ENCODE measurements at regions not wholly inside any gene's neighbourhood (a gene's known extent, or its start where the extent isn't known, plus 50 kb on each side); places are given as distances from the start of the nearest gene placed in this dataset.

DNA sequence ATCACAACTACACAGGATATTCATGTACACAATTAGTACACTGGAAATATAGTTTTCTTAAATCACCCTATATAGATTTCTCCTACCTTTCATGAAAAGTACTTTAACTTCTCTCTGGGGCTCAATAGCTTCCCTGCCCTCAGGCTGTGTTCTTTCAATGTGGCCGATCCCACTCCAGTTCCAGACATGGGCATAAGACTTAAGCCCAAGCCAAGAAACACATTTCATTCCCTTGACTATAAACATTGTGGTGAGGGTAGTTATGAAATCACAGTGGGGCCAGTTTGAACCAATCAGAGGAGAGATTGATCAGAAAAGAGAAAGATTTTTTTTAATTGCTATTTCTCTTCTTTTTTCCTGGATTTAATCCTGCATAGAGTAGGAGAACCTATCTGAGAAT lies 904.6 kb upstream of the SORCS1 start:
- no peaks in the 10 kb centered on the region for H3K4me1 ChIP-seq (ENCODE audit: insufficient read depth, low read length, poor library complexity, severe bottlenecking)
- no peak overlapping the region for H3K4me2 ChIP-seq (ENCODE audit: low read length)
- TF ChIP-seq, protein P1, sequence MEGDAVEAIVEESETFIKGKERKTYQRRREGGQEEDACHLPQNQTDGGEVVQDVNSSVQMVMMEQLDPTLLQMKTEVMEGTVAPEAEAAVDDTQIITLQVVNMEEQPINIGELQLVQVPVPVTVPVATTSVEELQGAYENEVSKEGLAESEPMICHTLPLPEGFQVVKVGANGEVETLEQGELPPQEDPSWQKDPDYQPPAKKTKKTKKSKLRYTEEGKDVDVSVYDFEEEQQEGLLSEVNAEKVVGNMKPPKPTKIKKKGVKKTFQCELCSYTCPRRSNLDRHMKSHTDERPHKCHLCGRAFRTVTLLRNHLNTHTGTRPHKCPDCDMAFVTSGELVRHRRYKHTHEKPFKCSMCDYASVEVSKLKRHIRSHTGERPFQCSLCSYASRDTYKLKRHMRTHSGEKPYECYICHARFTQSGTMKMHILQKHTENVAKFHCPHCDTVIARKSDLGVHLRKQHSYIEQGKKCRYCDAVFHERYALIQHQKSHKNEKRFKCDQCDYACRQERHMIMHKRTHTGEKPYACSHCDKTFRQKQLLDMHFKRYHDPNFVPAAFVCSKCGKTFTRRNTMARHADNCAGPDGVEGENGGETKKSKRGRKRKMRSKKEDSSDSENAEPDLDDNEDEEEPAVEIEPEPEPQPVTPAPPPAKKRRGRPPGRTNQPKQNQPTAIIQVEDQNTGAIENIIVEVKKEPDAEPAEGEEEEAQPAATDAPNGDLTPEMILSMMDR (conservative IDR thresholded peaks at IDR 0.05; ENCODE audit: low read length) = no peak
- TF ChIP-seq EZH2phosphoT487 (IDR thresholded peaks at IDR 0.05; ENCODE audit: borderline replicate concordance, low read depth, low read length) = no peak
- H3K4me3 ChIP-seq (ENCODE audit: low read depth, low read length, poor library complexity, severe bottlenecking) = no peak overlapping the region
- DNase-seq (ENCODE audit: low spot score) = no peak
- H3K27ac ChIP-seq (ENCODE audit: low read depth, low read length, poor library complexity, severe bottlenecking) = no peak overlapping the region
- no peaks in the 10 kb centered on the region for H3K36me3 ChIP-seq (ENCODE audit: insufficient read depth, low read length)
- no TSS peak for BruUV-seq (replicated peaks)
- H3K9me3 ChIP-seq (ENCODE audit: low read length) = no peaks in the 10 kb centered on the region
- intact Hi-C loops (cut with micrococcal nuclease; ENCODE audit: unreplicated experiment) = no loop called here
- no peaks in the 10 kb centered on the region for H4K20me1 ChIP-seq (ENCODE audit: insufficient read depth, low read length)
- H2AFZ ChIP-seq (ENCODE audit: low read length) = no peak overlapping the region
- no peaks in the 10 kb centered on the region for H3K9me2 ChIP-seq (ENCODE audit: insufficient read depth, low read length)
- H3K79me2 ChIP-seq (ENCODE audit: insufficient read depth, low read depth, low read length) = no peaks in the 10 kb centered on the region
- POLR2A ChIA-PET = interaction anchor here (1.2 kb wide), 1 partner anchor 13 kb away, joined by 3 read pairs; no protein-coding TSS in a partner anchor
- CTCF ChIA-PET (ENCODE audit: unreplicated experiment) = no interaction called here

DNA sequence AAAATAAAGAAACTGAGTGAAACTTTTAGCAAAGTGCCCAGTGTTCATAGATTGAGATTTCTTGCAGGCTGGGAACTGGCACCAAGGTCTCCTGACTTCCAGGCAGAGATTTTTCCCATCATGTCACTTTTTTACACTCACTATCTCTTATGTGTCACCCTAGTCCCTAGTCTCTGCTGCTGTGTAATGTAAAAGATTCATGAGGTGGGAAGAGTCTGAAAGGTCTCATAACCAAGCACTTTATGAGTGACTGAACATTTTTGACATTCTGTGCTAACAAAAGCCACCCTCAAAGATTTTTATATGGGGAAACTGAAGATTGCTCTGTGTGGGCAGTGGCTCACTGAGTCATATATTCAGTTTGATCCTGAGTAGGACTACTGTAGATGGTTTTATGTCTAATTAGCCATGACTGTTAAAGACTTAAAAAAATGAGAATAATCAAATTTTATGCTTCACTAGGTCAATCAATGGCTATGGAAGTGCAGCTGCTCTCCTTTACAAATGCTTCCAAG lies 900.3 kb upstream of the SORCS1 start:
- Histone ChIP-seq H3K4me3 (ENCODE audit: low read depth, low read length, poor library complexity, severe bottlenecking) (no peak overlapping the region), H3K9me3 (ENCODE audit: low read length) (no peaks in the 10 kb centered on the region), H3K36me3 (ENCODE audit: insufficient read depth, low read length) (no peaks in the 10 kb centered on the region), H2AFZ (ENCODE audit: low read length) (no peak overlapping the region), H3K9me2 (ENCODE audit: insufficient read depth, low read length) (no peaks in the 10 kb centered on the region), H3K27ac (ENCODE audit: low read depth, low read length, poor library complexity, severe bottlenecking) (no peak overlapping the region), H4K20me1 (ENCODE audit: insufficient read depth, low read length) (no peaks in the 10 kb centered on the region), H3K79me2 (ENCODE audit: insufficient read depth, low read depth, low read length) (no peaks in the 10 kb centered on the region), H3K4me2 (ENCODE audit: low read length) (no peak overlapping the region), H3K4me1 (ENCODE audit: insufficient read depth, low read length, poor library complexity, severe bottlenecking) (no peaks in the 10 kb centered on the region)
- CTCF ChIA-PET (ENCODE audit: unreplicated experiment) = no interaction called here
- BruUV-seq (replicated peaks) = no TSS peak
- DNase-seq (ENCODE audit: low spot score) = no peak
- POLR2A ChIA-PET = no interaction called here
- TF ChIP-seq EZH2phosphoT487 (IDR thresholded peaks at IDR 0.05; ENCODE audit: borderline replicate concordance, low read depth, low read length) = no peak
- TF ChIP-seq, protein P1 (conservative IDR thresholded peaks at IDR 0.05; ENCODE audit: low read length) = no peak
- intact Hi-C loops (cut with micrococcal nuclease; ENCODE audit: unreplicated experiment) = no loop called here

DNA sequence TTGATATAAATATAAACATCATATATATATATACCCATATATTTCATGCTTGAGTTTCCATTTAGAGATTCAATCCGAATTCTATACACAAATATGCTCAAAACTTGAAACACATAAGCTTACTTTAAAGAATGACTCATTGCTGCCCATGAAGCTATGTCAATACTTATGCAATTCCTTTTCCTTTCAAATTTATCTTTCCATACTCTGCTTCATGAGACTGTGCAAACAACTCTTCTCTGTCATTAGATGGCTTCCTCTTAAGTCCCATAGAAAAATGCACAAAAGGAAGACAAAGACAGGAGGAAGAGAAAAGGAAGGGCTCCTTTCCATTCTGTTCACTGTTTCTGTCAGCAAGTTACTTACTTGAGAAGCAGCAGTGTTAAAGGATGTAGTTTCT lies 895.7 kb upstream of the SORCS1 start:
- Histone ChIP-seq H3K36me3 (ENCODE audit: insufficient read depth, low read length) (no peaks in the 10 kb centered on the region), H3K9me2 (ENCODE audit: insufficient read depth, low read length) (no peaks in the 10 kb centered on the region), H2AFZ (ENCODE audit: low read length) (no peak overlapping the region), H3K4me3 (ENCODE audit: low read depth, low read length, poor library complexity, severe bottlenecking) (no peak overlapping the region), H3K4me1 (ENCODE audit: insufficient read depth, low read length, poor library complexity, severe bottlenecking) (no peaks in the 10 kb centered on the region), H4K20me1 (ENCODE audit: insufficient read depth, low read length) (no peaks in the 10 kb centered on the region), H3K79me2 (ENCODE audit: insufficient read depth, low read depth, low read length) (no peaks in the 10 kb centered on the region), H3K9me3 (ENCODE audit: low read length) (no peaks in the 10 kb centered on the region), H3K4me2 (ENCODE audit: low read length) (no peak overlapping the region), H3K27ac (ENCODE audit: low read depth, low read length, poor library complexity, severe bottlenecking) (no peak overlapping the region)
- intact Hi-C loops (cut with micrococcal nuclease; ENCODE audit: unreplicated experiment) = no loop called here
- BruUV-seq (replicated peaks) = no TSS peak
- ChIA-PET CTCF (ENCODE audit: unreplicated experiment) (no interaction called here), POLR2A (interaction anchor here (1.4 kb wide), 1 partner anchor 17 kb away, joined by 5 read pairs; no protein-coding TSS in a partner anchor)
- no peak for DNase-seq (ENCODE audit: low spot score)
- TF ChIP-seq, protein P1 (conservative IDR thresholded peaks at IDR 0.05; ENCODE audit: low read length) = no peak
- no peak for TF ChIP-seq EZH2phosphoT487 (IDR thresholded peaks at IDR 0.05; ENCODE audit: borderline replicate concordance, low read depth, low read length)

Data from OCI-LY7 (cell line).